ENCODE measurements at regions not wholly inside any gene's neighbourhood (a gene's known extent, or its start where the extent isn't known, plus 50 kb on each side); places are given as distances from the start of the nearest gene placed in this dataset.

GRCh38 chr1:222105393-222105737, 363.5 kb upstream of the DUSP10 start:
- Histone ChIP-seq H2AFZ (ENCODE audit: low read depth, low read length) (no peak overlapping the region), H3K27me3 (ENCODE audit: insufficient read depth, low read length, poor library complexity) (peaks cover 5% of the 10 kb centered on the region), H3K9me3 (ENCODE audit: insufficient read depth, low read length, severe bottlenecking) (no peaks in the 10 kb centered on the region), H3K9ac (ENCODE audit: low read depth, low read length) (no peak overlapping the region), H3K4me2 (ENCODE audit: insufficient read depth, low read length) (no peak overlapping the region), H3K4me1 (ENCODE audit: insufficient read depth, low read length) (no peaks in the 10 kb centered on the region), H3K36me3 (ENCODE audit: insufficient read depth, low read length) (no peaks in the 10 kb centered on the region), H3K27ac (ENCODE audit: low read length) (no peak overlapping the region), H3K4me3 (ENCODE audit: low read depth in 1 of 2, low read length in 2 of 2) (no peak overlapping the region), H3K79me2 (ENCODE audit: insufficient read depth, low read length) (no peaks in the 10 kb centered on the region), H4K20me1 (ENCODE audit: insufficient read depth, low read length) (no peaks in the 10 kb centered on the region)
- TF ChIP-seq CTCF (IDR thresholded peaks at IDR 0.05; ENCODE audit: borderline replicate concordance, extremely low read depth, low read length, poor library complexity, severe bottlenecking), result no peak
- TF ChIP-seq EZH2 (IDR thresholded peaks at IDR 0.05; ENCODE audit: borderline replicate concordance, low read depth, low read length, severe bottlenecking), result no peak
- no peak for ATAC-seq (ENCODE audit: insufficient read depth, low read depth)
- no peak for DNase-seq

GRCh38 chr1:222104694-222105392, 363.0 kb upstream of the DUSP10 start:
- ATAC-seq (ENCODE audit: insufficient read depth, low read depth), result no peak
- H3K36me3 ChIP-seq (ENCODE audit: insufficient read depth, low read length), result no peaks in the 10 kb centered on the region
- H3K9me3 ChIP-seq (ENCODE audit: insufficient read depth, low read length, severe bottlenecking), result no peaks in the 10 kb centered on the region
- peaks cover 5% of the 10 kb centered on the region for H3K27me3 ChIP-seq (ENCODE audit: insufficient read depth, low read length, poor library complexity)
- H3K27ac ChIP-seq (ENCODE audit: low read length), result no peak overlapping the region
- H4K20me1 ChIP-seq (ENCODE audit: insufficient read depth, low read length), result no peaks in the 10 kb centered on the region
- H3K79me2 ChIP-seq (ENCODE audit: insufficient read depth, low read length), result no peaks in the 10 kb centered on the region
- no peak for DNase-seq
- no peak overlapping the region for H2AFZ ChIP-seq (ENCODE audit: low read depth, low read length)
- no peak overlapping the region for H3K4me2 ChIP-seq (ENCODE audit: insufficient read depth, low read length)
- no peak overlapping the region for H3K9ac ChIP-seq (ENCODE audit: low read depth, low read length)
- TF ChIP-seq EZH2 (IDR thresholded peaks at IDR 0.05; ENCODE audit: borderline replicate concordance, low read depth, low read length, severe bottlenecking) (no peak), CTCF (IDR thresholded peaks at IDR 0.05; ENCODE audit: borderline replicate concordance, extremely low read depth, low read length, poor library complexity, severe bottlenecking) (no peak)
- H3K4me3 ChIP-seq (ENCODE audit: low read depth in 1 of 2, low read length in 2 of 2), result no peak overlapping the region
- no peaks in the 10 kb centered on the region for H3K4me1 ChIP-seq (ENCODE audit: insufficient read depth, low read length)

GRCh38 chr1:222104097-222104496, 362.2 kb upstream of the DUSP10 start:
- TF ChIP-seq EZH2 (IDR thresholded peaks at IDR 0.05; ENCODE audit: borderline replicate concordance, low read depth, low read length, severe bottlenecking), result no peak
- TF ChIP-seq CTCF (IDR thresholded peaks at IDR 0.05; ENCODE audit: borderline replicate concordance, extremely low read depth, low read length, poor library complexity, severe bottlenecking), result no peak
- Histone ChIP-seq H3K4me3 (ENCODE audit: low read depth in 1 of 2, low read length in 2 of 2) (no peak overlapping the region), H4K20me1 (ENCODE audit: insufficient read depth, low read length) (no peaks in the 10 kb centered on the region), H3K36me3 (ENCODE audit: insufficient read depth, low read length) (no peaks in the 10 kb centered on the region), H2AFZ (ENCODE audit: low read depth, low read length) (no peak overlapping the region), H3K4me1 (ENCODE audit: insufficient read depth, low read length) (no peaks in the 10 kb centered on the region), H3K27me3 (ENCODE audit: insufficient read depth, low read length, poor library complexity) (peaks cover under 1% of the 10 kb centered on the region), H3K9ac (ENCODE audit: low read depth, low read length) (no peak overlapping the region), H3K4me2 (ENCODE audit: insufficient read depth, low read length) (no peak overlapping the region), H3K9me3 (ENCODE audit: insufficient read depth, low read length, severe bottlenecking) (no peaks in the 10 kb centered on the region), H3K79me2 (ENCODE audit: insufficient read depth, low read length) (no peaks in the 10 kb centered on the region), H3K27ac (ENCODE audit: low read length) (no peak overlapping the region)
- DNase-seq (no peak), ATAC-seq (ENCODE audit: insufficient read depth, low read depth) (no peak)

Data from DND-41 (cell line).